ENCODE measurements at regions not wholly inside any gene's neighbourhood (a gene's known extent, or its start where the extent isn't known, plus 50 kb on each side); places are given as distances from the start of the nearest gene placed in this dataset.

- no peak overlapping the region for H3K27ac Mint-ChIP-seq
- no peaks in the 10 kb centered on the region for H3K4me1 Mint-ChIP-seq
- no peaks in the 10 kb centered on the region for H3K36me3 Mint-ChIP-seq
- H3K27me3 Mint-ChIP-seq, result no peaks in the 10 kb centered on the region
- H3K9me3 Mint-ChIP-seq, result no peaks in the 10 kb centered on the region
- no peak overlapping the region for H3K4me3 Mint-ChIP-seq
These were observed 1031.2 kb upstream of the AMELY start for GRCh38 chrY:7942711-7943110.

GRCh38 chrY:7941856-7942255, 1030.3 kb upstream of the AMELY start:
- H3K4me1 Mint-ChIP-seq, result no peaks in the 10 kb centered on the region
- no peak overlapping the region for H3K4me3 Mint-ChIP-seq
- no peaks in the 10 kb centered on the region for H3K36me3 Mint-ChIP-seq
- no peaks in the 10 kb centered on the region for H3K27me3 Mint-ChIP-seq
- no peaks in the 10 kb centered on the region for H3K9me3 Mint-ChIP-seq
- H3K27ac Mint-ChIP-seq, result no peak overlapping the region

GRCh38 chrY:7938982-7939718, 1027.6 kb upstream of the AMELY start:
- no peak overlapping the region for H3K27ac Mint-ChIP-seq
- no peaks in the 10 kb centered on the region for H3K4me1 Mint-ChIP-seq
- H3K9me3 Mint-ChIP-seq, result no peaks in the 10 kb centered on the region
- no peak overlapping the region for H3K4me3 Mint-ChIP-seq
- H3K27me3 Mint-ChIP-seq, result no peaks in the 10 kb centered on the region
- no peaks in the 10 kb centered on the region for H3K36me3 Mint-ChIP-seq

- Mint-ChIP-seq H3K27me3 (no peaks in the 10 kb centered on the region), H3K27ac (peak overlapping the region; percentile 12), H3K4me1 (no peaks in the 10 kb centered on the region), H3K4me3 (no peak overlapping the region), H3K36me3 (no peaks in the 10 kb centered on the region), H3K9me3 (no peaks in the 10 kb centered on the region)
These were observed 1025.3 kb upstream of the AMELY start for GRCh38 chrY:7936831-7937230.

GRCh38 chrY:7936046-7936445, 1024.5 kb upstream of the AMELY start:
- no peak overlapping the region for H3K27ac Mint-ChIP-seq
- no peak overlapping the region for H3K4me3 Mint-ChIP-seq
- H3K36me3 Mint-ChIP-seq, result no peaks in the 10 kb centered on the region
- H3K9me3 Mint-ChIP-seq, result no peaks in the 10 kb centered on the region
- H3K4me1 Mint-ChIP-seq, result no peaks in the 10 kb centered on the region
- no peaks in the 10 kb centered on the region for H3K27me3 Mint-ChIP-seq

GRCh38 chrY:7935606-7936005, 1024.1 kb upstream of the AMELY start:
- Mint-ChIP-seq H3K36me3 (no peaks in the 10 kb centered on the region), H3K27ac (no peak overlapping the region), H3K9me3 (no peaks in the 10 kb centered on the region), H3K27me3 (no peaks in the 10 kb centered on the region), H3K4me1 (no peaks in the 10 kb centered on the region), H3K4me3 (no peak overlapping the region)

- no peaks in the 10 kb centered on the region for H3K4me1 Mint-ChIP-seq
- no peaks in the 10 kb centered on the region for H3K36me3 Mint-ChIP-seq
- H3K27ac Mint-ChIP-seq, result no peak overlapping the region
- no peaks in the 10 kb centered on the region for H3K9me3 Mint-ChIP-seq
- H3K27me3 Mint-ChIP-seq, result no peaks in the 10 kb centered on the region
- H3K4me3 Mint-ChIP-seq, result no peak overlapping the region
These were observed 1020.9 kb upstream of the AMELY start for GRCh38 chrY:7932424-7932823.

- no peaks in the 10 kb centered on the region for H3K27me3 Mint-ChIP-seq
- H3K4me1 Mint-ChIP-seq, result no peaks in the 10 kb centered on the region
- H3K4me3 Mint-ChIP-seq, result no peak overlapping the region
- no peaks in the 10 kb centered on the region for H3K9me3 Mint-ChIP-seq
- no peaks in the 10 kb centered on the region for H3K36me3 Mint-ChIP-seq
- no peak overlapping the region for H3K27ac Mint-ChIP-seq
These were observed 1018.3 kb upstream of the AMELY start for GRCh38 chrY:7929866-7930265.

GRCh38 chrY:7924059-7924458, 1012.5 kb upstream of the AMELY start:
- H3K27me3 Mint-ChIP-seq, result no peaks in the 10 kb centered on the region
- no peaks in the 10 kb centered on the region for H3K4me1 Mint-ChIP-seq
- H3K9me3 Mint-ChIP-seq, result no peaks in the 10 kb centered on the region
- H3K27ac Mint-ChIP-seq, result no peak overlapping the region
- no peak overlapping the region for H3K4me3 Mint-ChIP-seq
- no peaks in the 10 kb centered on the region for H3K36me3 Mint-ChIP-seq

- no peaks in the 10 kb centered on the region for H3K9me3 Mint-ChIP-seq
- no peaks in the 10 kb centered on the region for H3K36me3 Mint-ChIP-seq
- no peaks in the 10 kb centered on the region for H3K27me3 Mint-ChIP-seq
- no peak overlapping the region for H3K4me3 Mint-ChIP-seq
- H3K4me1 Mint-ChIP-seq, result no peaks in the 10 kb centered on the region
- H3K27ac Mint-ChIP-seq, result no peak overlapping the region
These were observed 1012.0 kb upstream of the AMELY start for GRCh38 chrY:7923476-7924017.

GRCh38 chrY:7920382-7920781, 1008.8 kb upstream of the AMELY start:
- Mint-ChIP-seq H3K27ac (no peak overlapping the region), H3K4me3 (no peak overlapping the region), H3K4me1 (no peaks in the 10 kb centered on the region), H3K27me3 (no peaks in the 10 kb centered on the region), H3K9me3 (no peaks in the 10 kb centered on the region), H3K36me3 (no peaks in the 10 kb centered on the region)

GRCh38 chrY:7888506-7888905, 977.0 kb upstream of the AMELY start:
- Mint-ChIP-seq H3K4me1 (no peaks in the 10 kb centered on the region), H3K9me3 (no peaks in the 10 kb centered on the region), H3K36me3 (no peaks in the 10 kb centered on the region), H3K27me3 (peaks cover 4% of the 10 kb centered on the region), H3K27ac (no peak overlapping the region), H3K4me3 (no peak overlapping the region)

- H3K4me1 Mint-ChIP-seq, result no peaks in the 10 kb centered on the region
- H3K4me3 Mint-ChIP-seq, result no peak overlapping the region
- no peaks in the 10 kb centered on the region for H3K27me3 Mint-ChIP-seq
- H3K9me3 Mint-ChIP-seq, result no peaks in the 10 kb centered on the region
- H3K36me3 Mint-ChIP-seq, result no peaks in the 10 kb centered on the region
- H3K27ac Mint-ChIP-seq, result no peak overlapping the region
These were observed 970.1 kb upstream of the AMELY start for GRCh38 chrY:7881696-7882095.

- Mint-ChIP-seq H3K4me3 (no peak overlapping the region), H3K9me3 (no peaks in the 10 kb centered on the region), H3K27ac (no peak overlapping the region), H3K27me3 (no peaks in the 10 kb centered on the region), H3K36me3 (no peaks in the 10 kb centered on the region), H3K4me1 (no peaks in the 10 kb centered on the region)
These were observed 967.7 kb upstream of the AMELY start for GRCh38 chrY:7879245-7879644.

GRCh38 chrY:7878719-7879118, 967.2 kb upstream of the AMELY start:
- Mint-ChIP-seq H3K4me1 (no peaks in the 10 kb centered on the region), H3K9me3 (no peaks in the 10 kb centered on the region), H3K4me3 (no peak overlapping the region), H3K27ac (no peak overlapping the region), H3K27me3 (no peaks in the 10 kb centered on the region), H3K36me3 (no peaks in the 10 kb centered on the region)

- H3K4me1 Mint-ChIP-seq, result no peaks in the 10 kb centered on the region
- H3K4me3 Mint-ChIP-seq, result no peak overlapping the region
- no peaks in the 10 kb centered on the region for H3K27me3 Mint-ChIP-seq
- no peak overlapping the region for H3K27ac Mint-ChIP-seq
- no peaks in the 10 kb centered on the region for H3K9me3 Mint-ChIP-seq
- no peaks in the 10 kb centered on the region for H3K36me3 Mint-ChIP-seq
These were observed 965.9 kb upstream of the AMELY start for GRCh38 chrY:7877458-7877857.

- H3K9me3 Mint-ChIP-seq, result no peaks in the 10 kb centered on the region
- H3K4me3 Mint-ChIP-seq, result no peak overlapping the region
- no peaks in the 10 kb centered on the region for H3K4me1 Mint-ChIP-seq
- no peaks in the 10 kb centered on the region for H3K27me3 Mint-ChIP-seq
- H3K27ac Mint-ChIP-seq, result no peak overlapping the region
- H3K36me3 Mint-ChIP-seq, result no peaks in the 10 kb centered on the region
These were observed 962.5 kb upstream of the AMELY start for GRCh38 chrY:7874080-7874479.
